HCT116 (cell line): ENCODE measurements at regions not wholly inside any gene's neighbourhood (a gene's known extent, or its start where the extent isn't known, plus 50 kb on each side); places are given as distances from the start of the nearest gene placed in this dataset.

Source experiments
- ATAC-seq: fragments of 200-7000 bp; cut with Tn5 transposase; 2 replicates; pipeline ENCODE4 v1.9.1; 2020; ENCODE audit warnings: mild to moderate bottlenecking, moderate library complexity
- BruUV-seq: library from RNA; stranded (reverse); fragments of 400-500 nt; replicated peaks from 2 replicates; lab custom pipeline; 2021; lab: Mats Ljungman, UMichigan
- CTCF ChIA-PET: fragments of 300-600 bp; sonication (Branson Sonifier 250); formaldehyde crosslinking; loops from one replicate; lab custom pipeline; 2021; ENCODE audit warnings: antibody characterized with exemption; lab: Charles Lee
- POLR2A ChIA-PET: fragments of 300-600, 350-600 bp; sonication (Branson Sonifier 250); formaldehyde crosslinking; loops from one replicate; lab custom pipeline; 2021; ENCODE audit warnings: antibody characterized with exemption; lab: Charles Lee
- RAD21 ChIA-PET, 2 experiments: fragments of 300-600 bp; sonication (Branson Sonifier 250); formaldehyde crosslinking; loops; one replicate each; lab custom pipeline; 2023; ENCODE audit warnings: low total read pairs in 2 of 2; ENCODE audit not compliant: uncharacterized antibody in 2 of 2, unreplicated experiment in 2 of 2, low non-redundant PET in 1 of 2; lab: Charles Lee
- DNase-seq: peaks from one replicate; pipeline ENCODE4 v3.0.0-alpha.2; 2010; ENCODE audit warnings: low read depth, low spot score
- H2AFZ ChIP-seq: fragments of 200-600 bp; shearing (Covaris generic), sonication (generic); 2 replicates; pipeline ENCODE4 v1.6.1; 2017; ENCODE audit warnings: low read depth, mixed run types, mixed read lengths, antibody characterized with exemption, low read length; ENCODE audit not compliant: poor library complexity, severe bottlenecking
- H3K27ac ChIP-seq: 2 replicates; pipeline ENCODE4 v1.5.1; 2012; ENCODE audit warnings: low read depth, low read length
- H3K27me3 ChIP-seq: fragments of 200-600 bp; sonication (generic); 2 replicates; pipeline ENCODE4 v1.6.1; 2016; ENCODE audit warnings: mixed run types, low read length, mixed read lengths; ENCODE audit not compliant: insufficient read depth
- H3K36me3 ChIP-seq, 2 experiments: fragments of 200-500 bp in 1 of 2; fragments of 200-600 bp in 1 of 2; sonication (Bioruptor generic) in 1 of 2; sonication (generic) in 1 of 2; 2 replicates each; pipeline versions ENCODE4 v1.5.1 to v1.6.1; 2014 to 2016; ENCODE audit warnings: low read length in 2 of 2, inconsistent platforms in 1 of 2, mixed read lengths in 1 of 2, mixed run types in 1 of 2; ENCODE audit not compliant: insufficient read depth in 2 of 2, control insufficient read depth in 1 of 2
- H3K4me1 ChIP-seq, 2 experiments: fragments of 200-600 bp in 1 of 2; sonication (generic) in 1 of 2; 2 replicates each; pipeline versions ENCODE4 v1.5.1 to v1.6.1; 2012 to 2017; ENCODE audit warnings: low read length in 2 of 2, inconsistent platforms in 1 of 2, mild to moderate bottlenecking in 1 of 2, mixed read lengths in 1 of 2, mixed run types in 1 of 2, moderate library complexity in 1 of 2; ENCODE audit not compliant: insufficient read depth in 2 of 2, control insufficient read depth in 1 of 2
- H3K4me2 ChIP-seq: fragments of 200-600 bp; sonication (generic); 2 replicates; pipeline ENCODE4 v1.6.1; 2017; ENCODE audit warnings: mixed run types, low read length, mixed read lengths
- H3K4me3 ChIP-seq, 2 experiments: fragments of 200-600 bp in 1 of 2; sonication (generic) in 1 of 2; replicated peaks in 1 of 2; 2 replicates each; pipeline ENCODE4 v1.5.1; 2011 to 2016; ENCODE audit warnings: low read length in 2 of 2, control low read depth in 1 of 2, low read depth in 1 of 2, mild to moderate bottlenecking in 1 of 2, mixed read lengths in 1 of 2, mixed run types in 1 of 2
- H3K79me2 ChIP-seq: fragments of 200-600 bp; sonication (generic); 2 replicates; pipeline ENCODE4 v1.6.1; 2017; ENCODE audit warnings: mild to moderate bottlenecking, mixed run types, low read length, moderate library complexity, mixed read lengths; ENCODE audit not compliant: insufficient read depth
- H3K9ac ChIP-seq: fragments of 200-600 bp; sonication (generic); 2 replicates; pipeline ENCODE4 v1.6.1; 2016; ENCODE audit warnings: low read length, mixed read lengths
- H3K9me2 ChIP-seq: fragments of 200-600 bp; sonication (generic), shearing (Covaris generic); 2 replicates; pipeline ENCODE4 v1.6.1; 2017; ENCODE audit warnings: mixed run types, mild to moderate bottlenecking, moderate library complexity; ENCODE audit not compliant: insufficient read depth
- H3K9me3 ChIP-seq, 2 experiments: fragments of 200-500 bp in 1 of 2; fragments of 200-600 bp in 1 of 2; sonication (Bioruptor generic) in 1 of 2; sonication (generic) in 1 of 2; 2 replicates each; pipeline ENCODE4 v1.6.1; 2014 to 2017; ENCODE audit warnings: low read length in 2 of 2, mixed read lengths in 2 of 2, inconsistent platforms in 1 of 2, low read depth in 1 of 2, mild to moderate bottlenecking in 1 of 2, mixed run types in 1 of 2, moderate library complexity in 1 of 2; ENCODE audit not compliant: control insufficient read depth in 1 of 2, insufficient read depth in 1 of 2
- H4K20me1 ChIP-seq: fragments of 200-600 bp; sonication (generic), shearing (Covaris generic); 2 replicates; pipeline ENCODE4 v1.6.1; 2017; ENCODE audit warnings: mixed run types, mild to moderate bottlenecking, moderate library complexity; ENCODE audit not compliant: insufficient read depth
- CBX3 ChIP-seq: IDR thresholded peaks from 2 replicates; pipeline ENCODE4 v1.6.1; 2012; ENCODE audit warnings: low read depth
- CEBPB ChIP-seq: IDR thresholded peaks from 2 replicates; pipeline ENCODE4 v1.6.1; 2012; ENCODE audit warnings: low read depth
- CTCF ChIP-seq, 3 experiments: fragments of 200-600 bp in 1 of 3; sonication (generic) in 1 of 3; IDR thresholded peaks in 2 of 3; conservative IDR thresholded peaks in 1 of 3; 2 replicates each; pipeline ENCODE4 v1.5.1; 2012 to 2017; ENCODE audit warnings: low read depth in 2 of 3, low read length in 2 of 3, antibody characterized with exemption in 1 of 3, borderline replicate concordance in 1 of 3, control low read depth in 1 of 3, mild to moderate bottlenecking in 1 of 3, mixed read lengths in 1 of 3, mixed run types in 1 of 3, moderate library complexity in 1 of 3; ENCODE audit not compliant: insufficient read depth in 1 of 3
- EGR1 ChIP-seq: IDR thresholded peaks from 2 replicates; pipeline ENCODE4 v1.6.1; 2012; ENCODE audit warnings: low read depth
- EZH2 ChIP-seq: fragments of 200-600 bp; sonication (generic); IDR thresholded peaks from 2 replicates; pipeline ENCODE4 v1.6.1; 2017; ENCODE audit warnings: antibody characterized with exemption, mixed run types
- FOSL1 ChIP-seq: IDR thresholded peaks from 2 replicates; pipeline ENCODE4 v1.6.1; 2012; ENCODE audit warnings: low read depth
- JUND ChIP-seq: IDR thresholded peaks from 2 replicates; pipeline ENCODE4 v1.6.1; 2012
- REST ChIP-seq: IDR thresholded peaks from 2 replicates; pipeline ENCODE4 v1.6.1; 2012; ENCODE audit warnings: low read depth
- SP1 ChIP-seq: IDR thresholded peaks from 2 replicates; pipeline ENCODE4 v1.6.1; 2012; ENCODE audit warnings: low read depth
- SRF ChIP-seq: IDR thresholded peaks from 2 replicates; pipeline ENCODE4 v1.6.1; 2012; ENCODE audit warnings: low read depth
- TCF7L2 ChIP-seq: IDR thresholded peaks from 2 replicates; pipeline ENCODE4 v1.7.0; 2011; ENCODE audit warnings: borderline replicate concordance, inconsistent platforms; ENCODE audit not compliant: insufficient read depth, insufficient read length; ENCODE audit errors: extremely low read depth
- ZBTB33 ChIP-seq: IDR thresholded peaks from 2 replicates; pipeline ENCODE4 v1.6.1; 2011; ENCODE audit warnings: mild to moderate bottlenecking, low read length, moderate library complexity; ENCODE audit not compliant: insufficient replicate concordance; ENCODE audit errors: extremely low read depth
- ZFX ChIP-seq: fragments of 450-650 bp; IDR thresholded peaks from 2 replicates; pipeline ENCODE4 v1.6.1; 2017
- ZNF274 ChIP-seq: fragments of 200-500 bp; sonication (Bioruptor generic); IDR thresholded peaks from 2 replicates; pipeline ENCODE4 v1.6.1; 2014; ENCODE audit warnings: mild to moderate bottlenecking, low read depth, low read length, inconsistent platforms
- intact Hi-C: fragments of 100-400 bp; cut with micrococcal nuclease; formaldehyde crosslinking; loops from 2 replicates; pipeline ENCODE4 v1.10.0; 2022

GRCh38 chr2:63737081-63737751 is 104.5 kb upstream of the UGP2 start:
- Histone ChIP-seq H3K9me2 (no peaks in the 10 kb centered on the region), H3K36me3 (no peaks in the 10 kb centered on the region), H3K9ac (no peak overlapping the region), H2AFZ (no peak overlapping the region), H3K4me3 (no peak overlapping the region), H3K4me1 (no peaks in the 10 kb centered on the region), H3K4me2 (no peak overlapping the region), H3K79me2 (no peaks in the 10 kb centered on the region), H3K27me3 (no peaks in the 10 kb centered on the region), H3K9me3 (no peaks in the 10 kb centered on the region), H3K27ac (no peak overlapping the region), H4K20me1 (no peaks in the 10 kb centered on the region)
- ChIA-PET CTCF (no interaction called here), RAD21 (no interaction called here), POLR2A (no interaction called here)
- BruUV-seq = no TSS peak
- intact Hi-C loops = no loop called here
- TF ChIP-seq CEBPB (no peak), SP1 (no peak), ZBTB33 (no peak), EZH2 (no peak), CTCF (IDR thresholded peaks at IDR 0.05 in 2 of 3, conservative IDR thresholded peaks at IDR 0.05 in 1 of 3; ENCODE audit: borderline replicate concordance in 1 of 3, insufficient read depth in 1 of 3, low read depth in 2 of 3, low read length in 2 of 3) (no peak), ZFX (no peak), FOSL1 (no peak), CBX3 (no peak), JUND (no peak), REST (no peak), SRF (no peak), TCF7L2 (no peak), ZNF274 (no peak), EGR1 (no peak)
- DNase-seq (no peak), ATAC-seq (no peak)
